ENCODE measurements at regions not wholly inside any gene's neighbourhood (a gene's known extent, or its start where the extent isn't known, plus 50 kb on each side); places are given as distances from the start of the nearest gene placed in this dataset.

- TF ChIP-seq CTCF (IDR thresholded peaks at IDR 0.05) (no peak), ZFX (IDR thresholded peaks at IDR 0.05; ENCODE audit: borderline replicate concordance) (no peak)
Measured at GRCh38 chr10:3412646-3413045, 240.1 kb upstream of the PITRM1 start.

Measured in 22Rv1 (cell line).